Ishikawa (cell line): ENCODE measurements at regions not wholly inside any gene's neighbourhood (a gene's known extent, or its start where the extent isn't known, plus 50 kb on each side); places are given as distances from the start of the nearest gene placed in this dataset.

Source experiments
- CEBPB ChIP-seq: IDR thresholded peaks from 2 replicates; pipeline ENCODE4 v1.6.1; 2012
- CREB1 ChIP-seq: IDR thresholded peaks from 2 replicates; pipeline ENCODE4 v1.6.1; 2012; ENCODE audit warnings: low read depth
- EGR1 ChIP-seq: IDR thresholded peaks from 2 replicates; pipeline ENCODE4 v1.6.1; 2012
- EP300 ChIP-seq: IDR thresholded peaks from 2 replicates; pipeline ENCODE4 v1.6.1; 2012; ENCODE audit warnings: borderline replicate concordance
- FOXM1 ChIP-seq: IDR thresholded peaks from 2 replicates; pipeline ENCODE4 v1.6.1; 2012; ENCODE audit warnings: low read depth, borderline replicate concordance
- RAD21 ChIP-seq: IDR thresholded peaks from 2 replicates; pipeline ENCODE4 v1.6.1; 2012; ENCODE audit warnings: low read depth
- REST ChIP-seq: IDR thresholded peaks from 2 replicates; pipeline ENCODE4 v1.6.1; 2012; ENCODE audit warnings: low read depth, mild to moderate bottlenecking
- TAF1 ChIP-seq: IDR thresholded peaks from 2 replicates; pipeline ENCODE4 v1.6.1; 2012; ENCODE audit warnings: low read depth, mild to moderate bottlenecking
- TCF12 ChIP-seq: IDR thresholded peaks from 2 replicates; pipeline ENCODE4 v1.6.1; 2012; ENCODE audit warnings: low read depth
- USF1 ChIP-seq: IDR thresholded peaks from 2 replicates; pipeline ENCODE4 v1.6.1; 2012
- YY1 ChIP-seq: IDR thresholded peaks from 2 replicates; pipeline ENCODE4 v1.6.1; 2012; ENCODE audit warnings: low read depth
- ZBTB7A ChIP-seq: IDR thresholded peaks from 2 replicates; pipeline ENCODE4 v1.6.1; 2012; ENCODE audit warnings: low read depth

- no peak for TF ChIP-seq REST
- TF ChIP-seq EP300 = no peak
- TF ChIP-seq EGR1 = no peak
- TF ChIP-seq FOXM1 = no peak
- TF ChIP-seq RAD21 = no peak
- TF ChIP-seq USF1 = no peak
- TF ChIP-seq YY1 = no peak
- TF ChIP-seq CREB1 = no peak
- TF ChIP-seq CEBPB = no peak
- TF ChIP-seq TCF12 = no peak
- TF ChIP-seq TAF1 = no peak
- no peak for TF ChIP-seq ZBTB7A
Observed at GRCh38 chr2:223494496-223494895, 107.7 kb downstream of the SCG2 start.
